ENCODE measurements at regions not wholly inside any gene's neighbourhood (a gene's known extent, or its start where the extent isn't known, plus 50 kb on each side); places are given as distances from the start of the nearest gene placed in this dataset.
A peak's percentile ranks its signal among the peaks of the same experiment; 100 is the strongest.
"Not testable (repeated sequence)": the region's sequence is repeated elsewhere in the genome, so short reads cannot be mapped to it uniquely, and the experiment has no call there.

DNA sequence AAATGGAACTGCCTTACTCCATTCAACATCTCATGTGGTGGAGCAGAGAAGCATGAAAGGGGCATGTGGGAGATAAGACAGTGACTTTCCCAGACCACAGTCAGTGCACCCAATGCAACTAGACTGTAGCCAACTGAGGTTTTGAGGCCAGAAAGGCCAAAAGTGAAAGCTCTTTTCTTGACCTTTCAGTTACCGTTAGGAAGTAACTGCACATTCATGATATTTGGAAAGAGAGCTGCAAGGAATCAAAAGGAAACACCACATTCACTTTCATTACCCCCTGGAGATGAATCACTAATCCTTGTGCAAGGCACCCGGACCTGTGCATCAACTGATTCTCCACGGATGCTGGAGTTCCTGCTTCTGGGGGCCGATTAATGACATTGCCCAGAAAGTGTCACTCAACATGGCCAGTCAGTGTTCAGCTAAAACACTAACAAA lies 72.9 kb upstream of the ELK3 start:
- DNase-seq = no peak

DNA sequence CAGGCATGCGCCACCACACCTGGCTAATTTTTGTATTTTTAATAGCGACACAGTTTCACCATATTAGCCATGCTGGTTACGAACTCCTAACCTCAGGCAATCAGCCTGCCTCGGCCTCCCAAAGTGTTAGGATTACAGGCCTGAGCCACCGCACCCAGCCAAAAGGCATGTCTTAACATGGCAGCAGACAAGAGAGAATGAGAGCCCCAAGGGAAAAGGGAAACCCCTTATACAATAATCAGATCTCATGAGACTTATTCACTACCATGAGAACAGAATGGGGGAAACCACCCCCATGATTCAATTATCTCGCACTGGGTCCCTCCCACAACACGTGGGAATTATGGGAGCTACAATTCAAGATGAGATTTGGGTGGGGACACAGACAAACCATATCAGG lies 65.9 kb upstream of the ELK3 start:
- H3K36me3 ChIP-seq (replicated peaks); H3K27ac ChIP-seq; H3K4me3 ChIP-seq (ENCODE audit: low read depth, low read length); in situ Hi-C loops (cut with HindIII; ENCODE audit: low pct_ligation_motif_present, low sequenced_read_pairs); DNase-seq; H3K27me3 ChIP-seq (replicated peaks): not testable (repeated sequence)

More for the DNA sequence above, 72.9 kb upstream of the ELK3 start:
- TF ChIP-seq, protein P1, sequence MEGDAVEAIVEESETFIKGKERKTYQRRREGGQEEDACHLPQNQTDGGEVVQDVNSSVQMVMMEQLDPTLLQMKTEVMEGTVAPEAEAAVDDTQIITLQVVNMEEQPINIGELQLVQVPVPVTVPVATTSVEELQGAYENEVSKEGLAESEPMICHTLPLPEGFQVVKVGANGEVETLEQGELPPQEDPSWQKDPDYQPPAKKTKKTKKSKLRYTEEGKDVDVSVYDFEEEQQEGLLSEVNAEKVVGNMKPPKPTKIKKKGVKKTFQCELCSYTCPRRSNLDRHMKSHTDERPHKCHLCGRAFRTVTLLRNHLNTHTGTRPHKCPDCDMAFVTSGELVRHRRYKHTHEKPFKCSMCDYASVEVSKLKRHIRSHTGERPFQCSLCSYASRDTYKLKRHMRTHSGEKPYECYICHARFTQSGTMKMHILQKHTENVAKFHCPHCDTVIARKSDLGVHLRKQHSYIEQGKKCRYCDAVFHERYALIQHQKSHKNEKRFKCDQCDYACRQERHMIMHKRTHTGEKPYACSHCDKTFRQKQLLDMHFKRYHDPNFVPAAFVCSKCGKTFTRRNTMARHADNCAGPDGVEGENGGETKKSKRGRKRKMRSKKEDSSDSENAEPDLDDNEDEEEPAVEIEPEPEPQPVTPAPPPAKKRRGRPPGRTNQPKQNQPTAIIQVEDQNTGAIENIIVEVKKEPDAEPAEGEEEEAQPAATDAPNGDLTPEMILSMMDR (IDR thresholded peaks at IDR 0.05; ENCODE audit: low read depth, low read length, missing control alignments) = no peak
- no peak overlapping the region for H3K27ac ChIP-seq
- no peaks in the 10 kb centered on the region for H3K27me3 ChIP-seq (replicated peaks)
- H3K4me3 ChIP-seq (ENCODE audit: low read depth, low read length) = no peak overlapping the region
- in situ Hi-C loops (cut with HindIII; ENCODE audit: low pct_ligation_motif_present, low sequenced_read_pairs) = no loop called here
- no peaks in the 10 kb centered on the region for H3K36me3 ChIP-seq (replicated peaks)

DNA sequence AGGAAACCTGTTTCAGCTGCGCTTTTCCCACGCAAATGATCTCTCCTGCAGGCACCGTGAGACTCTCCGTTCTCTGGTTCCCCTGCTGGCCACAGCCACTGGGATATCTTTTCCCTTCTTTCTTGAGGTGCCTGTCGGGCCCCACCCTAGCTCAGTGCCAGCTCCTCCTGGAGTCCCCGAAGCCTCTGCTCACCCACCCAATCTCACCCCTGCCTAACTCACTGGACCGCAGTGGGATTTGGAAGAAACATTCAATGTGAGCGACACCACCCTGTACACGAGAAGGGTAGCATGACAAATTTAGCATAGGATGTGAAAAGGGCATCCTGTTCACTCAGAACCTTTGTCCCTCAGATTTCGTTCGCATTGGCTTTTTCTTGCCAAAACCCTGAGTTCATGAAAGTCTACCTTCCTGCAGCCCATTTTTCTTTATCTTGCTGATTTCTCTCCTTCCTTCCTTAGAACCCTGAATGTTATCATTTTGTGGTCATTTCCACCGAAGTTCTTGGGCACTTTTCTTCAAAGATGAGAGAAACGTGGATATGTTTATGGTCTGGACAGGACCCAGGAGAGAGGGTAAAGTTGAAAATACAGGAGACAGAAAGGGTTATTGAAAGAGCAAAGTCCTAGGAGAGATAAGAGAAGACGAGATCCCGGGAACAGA lies 63.6 kb upstream of the ELK3 start:
- TF ChIP-seq, protein P1 (IDR thresholded peaks at IDR 0.05; ENCODE audit: low read depth, low read length, missing control alignments) = no peak
- DNase-seq = no peak
- no peak overlapping the region for H3K4me3 ChIP-seq (ENCODE audit: low read depth, low read length)
- in situ Hi-C loops (cut with HindIII; ENCODE audit: low pct_ligation_motif_present, low sequenced_read_pairs) = no loop called here
- H3K27me3 ChIP-seq (replicated peaks) = no peaks in the 10 kb centered on the region
- no peak overlapping the region for H3K27ac ChIP-seq
- H3K36me3 ChIP-seq (replicated peaks) = no peaks in the 10 kb centered on the region

DNA sequence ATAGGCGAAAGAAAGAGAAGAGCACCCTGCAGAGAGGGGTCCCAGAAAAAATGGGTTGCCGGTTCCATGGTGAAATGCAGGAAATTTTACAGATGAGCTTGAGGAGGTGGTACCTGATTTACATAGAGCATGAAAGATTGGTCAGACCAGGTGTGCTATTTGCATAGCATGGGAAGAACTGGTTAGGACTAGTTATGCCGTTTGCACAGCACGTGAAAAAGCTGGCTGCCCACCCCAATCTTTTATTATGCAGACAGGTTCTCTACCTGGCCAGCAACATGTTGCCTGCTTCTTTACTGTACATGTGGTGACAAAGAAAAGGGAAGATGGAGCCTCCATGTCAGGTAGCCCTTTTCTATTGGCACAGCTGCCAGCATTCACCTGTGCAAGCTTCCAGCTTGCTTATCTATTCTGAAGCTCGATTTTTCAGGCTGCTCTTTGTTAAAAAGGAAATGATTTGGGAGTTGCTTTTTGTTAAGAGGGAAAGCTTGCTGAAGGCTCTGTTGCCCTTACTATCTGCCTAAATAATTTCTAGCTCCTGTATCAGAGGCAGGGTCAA lies 62.9 kb upstream of the ELK3 start:
- no peak for DNase-seq
- in situ Hi-C loops (cut with HindIII; ENCODE audit: low pct_ligation_motif_present, low sequenced_read_pairs) = no loop called here
- H3K27me3 ChIP-seq (replicated peaks) = no peaks in the 10 kb centered on the region
- TF ChIP-seq, protein P1 (IDR thresholded peaks at IDR 0.05; ENCODE audit: low read depth, low read length, missing control alignments) = no peak
- H3K27ac ChIP-seq = no peak overlapping the region
- no peaks in the 10 kb centered on the region for H3K36me3 ChIP-seq (replicated peaks)
- no peak overlapping the region for H3K4me3 ChIP-seq (ENCODE audit: low read depth, low read length)

DNA sequence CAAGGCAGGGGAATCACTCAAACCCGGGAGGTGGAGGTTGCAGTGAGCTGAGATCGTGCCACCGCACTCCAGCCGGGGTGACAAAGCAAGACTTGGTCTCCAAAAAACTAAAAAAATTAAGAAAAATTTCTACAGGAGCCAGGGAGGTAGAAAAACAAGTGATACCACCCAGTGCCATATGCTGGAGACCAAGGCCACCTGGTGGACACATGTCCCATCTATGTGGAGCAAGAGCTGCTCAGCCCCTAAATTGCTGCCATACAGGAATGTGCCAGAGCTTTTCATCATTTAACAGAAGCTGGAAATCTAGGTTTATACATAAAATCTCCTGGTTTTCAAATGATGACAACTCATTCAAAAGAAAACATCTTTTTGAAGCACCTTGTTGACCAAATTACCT lies 61.4 kb upstream of the ELK3 start:
- Histone ChIP-seq H3K27ac (no peak overlapping the region), H3K27me3 (replicated peaks) (no peaks in the 10 kb centered on the region), H3K36me3 (replicated peaks) (no peaks in the 10 kb centered on the region), H3K4me3 (ENCODE audit: low read depth, low read length) (no peak overlapping the region)
- DNase-seq = no peak
- in situ Hi-C loops (cut with HindIII; ENCODE audit: low pct_ligation_motif_present, low sequenced_read_pairs) = no loop called here
- TF ChIP-seq, protein P1 (IDR thresholded peaks at IDR 0.05; ENCODE audit: low read depth, low read length, missing control alignments) = peak; percentile 42

DNA sequence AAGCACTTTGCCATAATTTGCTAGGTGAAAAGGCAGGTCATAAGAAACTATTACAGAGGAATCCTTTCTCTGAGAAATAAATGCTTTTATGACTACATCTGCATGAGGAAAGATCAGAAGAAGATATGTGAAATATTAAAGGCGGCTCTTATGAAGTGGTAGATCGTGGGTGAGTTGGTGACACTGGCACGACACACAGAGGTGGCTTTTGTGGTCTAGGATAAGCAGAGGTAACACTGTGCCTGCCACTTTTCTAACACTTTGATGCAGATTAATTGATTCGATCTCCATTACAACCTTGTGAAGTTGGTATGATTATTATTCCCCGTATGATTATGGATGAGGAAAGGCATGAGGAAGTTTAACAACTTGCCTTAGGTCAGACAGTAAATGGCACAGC lies 60.0 kb upstream of the ELK3 start:
- Histone ChIP-seq H3K27me3 (replicated peaks) (no peaks in the 10 kb centered on the region), H3K36me3 (replicated peaks) (no peaks in the 10 kb centered on the region), H3K4me3 (ENCODE audit: low read depth, low read length) (no peak overlapping the region), H3K27ac (no peak overlapping the region)
- in situ Hi-C loops (cut with HindIII; ENCODE audit: low pct_ligation_motif_present, low sequenced_read_pairs) = no loop called here
- TF ChIP-seq, protein P1 (IDR thresholded peaks at IDR 0.05; ENCODE audit: low read depth, low read length, missing control alignments) = no peak
- DNase-seq = no peak
